Dedifferentiated amniotic fluid mesenchymal stem cell (primary cell): ENCODE measurements at regions not wholly inside any gene's neighbourhood (a gene's known extent, or its start where the extent isn't known, plus 50 kb on each side); places are given as distances from the start of the nearest gene placed in this dataset.

ENCODE experiments used
- DNase-seq: peaks from one replicate; pipeline ENCODE4 v3.0.0-alpha.2; 2016; ENCODE audit errors: extremely low spot score

DNA sequence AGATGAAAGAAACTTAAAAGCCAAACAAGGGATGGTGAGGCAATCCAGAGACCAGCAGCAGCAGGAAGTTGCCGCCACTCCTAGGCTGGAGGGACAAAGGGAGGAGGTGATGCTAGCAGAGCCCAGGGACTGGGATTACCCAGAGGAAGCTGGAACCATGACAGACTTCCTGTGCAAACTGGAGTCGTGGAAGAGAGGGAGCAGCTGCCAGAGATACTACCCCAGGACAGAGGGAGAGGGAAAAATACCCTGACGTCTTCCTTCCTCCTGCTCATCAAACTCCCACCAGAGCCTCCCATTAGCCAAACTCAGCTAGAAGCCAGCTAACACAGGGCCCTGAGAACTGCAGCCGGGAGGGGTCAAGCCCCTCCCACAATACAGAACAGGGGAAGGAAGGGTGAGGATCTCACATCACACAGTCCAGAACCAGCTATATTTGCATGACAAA lies 101.2 kb upstream of the KLF3 start:
- DNase-seq: peak; percentile 18

DNA sequence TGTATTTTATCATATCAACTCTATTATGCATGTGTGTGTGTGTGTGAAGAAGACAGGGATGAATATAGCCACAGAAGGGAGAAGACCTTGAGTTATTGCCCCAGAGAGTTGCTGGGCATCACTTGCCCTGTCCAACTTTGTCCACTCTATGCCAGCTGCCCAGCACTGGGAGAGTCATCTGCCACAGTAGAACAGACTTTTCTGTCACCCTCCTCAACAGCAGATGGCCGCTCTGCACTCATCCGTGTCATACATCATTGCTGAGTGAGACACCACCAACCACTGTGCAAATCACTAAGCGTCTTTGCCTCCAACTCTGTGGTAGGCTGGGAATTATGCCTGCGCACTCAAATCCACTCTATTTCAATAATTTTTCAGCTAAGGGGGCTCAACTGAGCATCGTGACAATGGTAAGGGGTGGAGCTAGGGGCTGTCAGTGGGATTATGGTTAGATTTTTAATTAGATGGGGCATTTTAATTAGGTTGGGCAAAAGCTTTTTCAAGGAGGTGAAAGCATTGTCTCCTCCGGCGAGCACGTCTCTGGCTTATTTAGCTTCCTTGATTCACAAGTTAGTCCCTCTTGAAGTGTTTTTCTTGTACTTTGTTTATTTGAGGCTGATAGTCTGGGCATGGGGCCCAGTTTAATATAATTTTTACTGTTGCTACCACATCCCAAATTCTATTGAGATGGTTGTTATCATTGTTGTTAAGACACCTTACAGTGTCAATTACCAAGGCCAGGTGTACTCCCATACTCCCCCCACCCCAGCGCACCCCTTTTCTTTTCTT lies 100.1 kb upstream of the KLF3 start:
- DNase-seq: no peak

DNA sequence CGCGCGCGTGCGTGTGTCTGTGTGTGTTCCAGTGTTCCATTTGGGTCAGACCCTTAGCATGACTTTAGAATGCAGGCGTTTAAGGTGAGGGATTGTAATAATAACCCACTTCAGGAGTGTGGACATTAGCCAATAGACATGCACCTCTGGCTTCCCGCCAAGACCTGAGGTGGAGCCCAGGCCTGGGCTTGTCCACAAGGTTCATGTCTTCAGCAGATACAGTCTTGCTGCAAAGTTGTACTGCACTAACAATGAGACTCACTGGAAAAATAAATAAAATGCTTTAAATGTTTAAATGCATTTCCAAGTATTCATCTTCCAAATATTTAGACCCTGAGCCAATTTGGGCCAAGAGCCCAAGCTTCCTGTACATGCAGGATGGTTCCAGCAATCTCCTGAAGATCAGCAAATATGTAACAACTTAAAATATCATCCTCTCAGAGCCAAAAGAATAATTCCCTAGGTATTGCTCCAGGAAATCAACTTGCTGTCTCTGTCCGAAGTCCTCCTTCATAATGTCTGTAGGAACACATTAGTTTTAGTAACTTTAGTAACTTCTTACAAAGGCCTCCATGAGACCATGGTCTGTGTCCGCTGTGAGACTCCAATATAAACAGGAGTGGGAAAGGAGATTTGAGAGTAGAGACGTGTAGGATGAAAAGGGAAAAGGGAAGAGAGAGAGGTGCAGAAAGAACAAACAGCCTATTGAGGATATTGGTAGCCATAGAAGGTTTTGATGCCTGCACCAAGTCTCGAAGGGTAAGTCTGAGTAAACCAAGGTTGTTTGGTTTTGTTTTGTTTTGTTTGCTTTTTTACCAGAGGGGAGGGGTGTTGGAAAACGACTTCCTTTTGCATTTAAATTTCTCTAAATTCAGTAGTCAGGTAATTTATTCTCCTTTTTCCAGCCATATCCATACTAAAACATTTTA lies 98.5 kb upstream of the KLF3 start:
- peak; percentile 58 for DNase-seq

DNA sequence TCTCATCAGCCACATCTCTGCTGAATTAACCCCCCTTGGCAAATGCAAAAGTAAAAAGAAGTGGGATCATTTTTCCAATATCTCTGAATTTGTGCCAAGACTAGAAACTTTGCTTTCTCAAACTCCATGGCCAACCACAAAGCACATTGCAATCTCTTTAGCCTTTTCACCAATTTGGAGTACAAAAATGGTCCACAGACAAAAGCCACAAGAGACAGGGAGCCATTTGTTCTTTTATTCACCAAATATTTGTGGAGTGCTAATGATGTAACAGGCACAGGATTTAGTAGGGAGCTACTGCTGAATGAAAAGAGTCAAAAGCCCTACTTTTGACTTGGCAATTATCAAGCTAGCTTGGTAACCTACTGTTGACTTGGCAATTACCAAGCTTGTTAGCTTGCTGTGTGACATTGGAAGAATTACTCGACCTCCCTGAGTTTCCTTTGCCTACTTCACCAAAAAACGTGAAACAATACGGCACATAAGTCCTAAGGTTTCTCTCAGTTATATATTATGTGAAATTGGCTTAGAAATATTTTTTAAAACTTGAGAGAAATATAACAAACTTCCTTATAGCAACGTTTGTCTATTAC lies 97.1 kb upstream of the KLF3 start:
- no peak for DNase-seq

DNA sequence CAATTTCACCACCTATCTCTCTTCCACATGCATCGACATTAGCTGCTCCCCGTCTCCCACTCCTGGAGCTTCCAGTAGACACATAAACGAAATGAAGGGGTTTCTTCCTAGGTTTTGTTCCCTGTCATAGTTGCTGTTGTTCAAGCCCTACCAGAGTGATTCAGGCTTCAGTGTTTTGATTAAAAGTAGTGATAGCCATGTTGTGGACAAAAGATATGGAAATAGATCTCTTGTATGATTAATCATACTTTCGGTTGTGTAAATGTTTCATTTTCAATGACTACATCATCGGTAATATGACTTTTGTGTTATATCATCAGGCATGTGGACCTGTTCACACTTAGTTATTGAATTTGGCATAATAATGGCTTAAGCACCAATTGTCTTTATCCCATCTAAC lies 96.5 kb upstream of the KLF3 start:
- DNase-seq: no peak

DNA sequence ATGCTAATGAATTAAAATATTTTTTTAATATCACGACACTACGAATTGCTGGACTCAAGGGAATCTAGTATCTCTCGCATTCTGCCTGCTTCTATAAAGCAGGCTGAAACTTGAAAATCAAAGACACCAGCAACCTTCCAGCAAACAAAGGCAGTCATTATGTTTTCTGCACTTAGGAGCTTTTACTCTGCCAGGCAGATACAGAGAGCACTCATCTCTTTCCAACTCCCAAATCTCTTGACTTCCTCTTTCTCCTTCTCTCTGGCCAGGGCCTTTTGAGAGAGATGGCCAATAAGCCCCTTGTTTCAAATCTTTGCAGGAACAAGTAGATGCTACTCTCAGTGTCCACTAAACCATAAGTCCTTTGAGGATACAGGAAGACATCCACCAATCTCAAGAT lies 95.2 kb upstream of the KLF3 start:
- no peak for DNase-seq

DNA sequence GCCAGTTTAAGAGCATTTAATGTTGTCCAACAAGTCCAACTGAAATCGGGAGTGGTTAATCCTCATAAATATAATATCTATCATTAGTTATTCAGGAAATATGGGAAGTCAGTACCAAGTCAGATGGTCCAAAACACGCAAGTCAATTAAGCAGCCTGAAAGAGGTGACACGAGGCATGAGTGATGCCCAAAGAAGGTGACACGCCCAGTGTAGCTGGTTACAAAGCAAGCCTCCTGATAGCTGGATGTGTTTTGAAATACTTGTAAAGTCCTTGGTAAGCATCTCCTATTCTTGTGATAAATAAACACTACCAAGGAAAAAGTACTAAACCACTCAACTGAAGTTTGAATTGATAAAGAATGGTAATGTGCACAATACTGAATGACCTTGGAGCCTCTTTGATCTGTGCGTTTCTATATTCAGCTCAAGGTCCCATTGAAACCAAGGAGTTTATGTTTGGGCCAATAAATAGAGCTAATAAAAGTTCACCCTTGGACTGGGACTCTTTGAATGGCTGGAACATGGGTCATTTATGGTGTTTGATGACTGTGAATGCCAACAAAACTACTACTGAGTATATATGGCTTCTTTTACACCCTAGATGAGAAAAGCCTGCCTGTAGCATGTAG lies 93.2 kb upstream of the KLF3 start:
- no peak for DNase-seq

DNA sequence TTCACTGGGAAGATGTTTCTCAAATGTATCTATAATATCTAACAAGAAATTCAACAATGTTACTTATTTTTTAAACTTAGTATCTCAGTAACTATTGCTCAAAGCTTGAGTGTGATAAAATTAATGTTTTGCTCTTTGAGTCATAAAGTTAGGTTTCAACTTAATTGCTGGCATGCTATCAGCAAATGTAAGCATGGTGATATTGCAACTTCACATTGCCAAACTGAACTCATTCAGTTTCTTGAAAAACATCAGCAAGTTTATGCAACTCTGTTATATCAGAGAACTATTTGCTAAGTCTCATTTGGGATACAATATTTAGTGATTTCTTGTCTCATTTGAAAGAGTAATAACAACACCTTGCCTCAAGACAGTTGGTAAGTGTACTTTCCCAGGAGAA lies 91.2 kb upstream of the KLF3 start:
- no peak for DNase-seq

DNA sequence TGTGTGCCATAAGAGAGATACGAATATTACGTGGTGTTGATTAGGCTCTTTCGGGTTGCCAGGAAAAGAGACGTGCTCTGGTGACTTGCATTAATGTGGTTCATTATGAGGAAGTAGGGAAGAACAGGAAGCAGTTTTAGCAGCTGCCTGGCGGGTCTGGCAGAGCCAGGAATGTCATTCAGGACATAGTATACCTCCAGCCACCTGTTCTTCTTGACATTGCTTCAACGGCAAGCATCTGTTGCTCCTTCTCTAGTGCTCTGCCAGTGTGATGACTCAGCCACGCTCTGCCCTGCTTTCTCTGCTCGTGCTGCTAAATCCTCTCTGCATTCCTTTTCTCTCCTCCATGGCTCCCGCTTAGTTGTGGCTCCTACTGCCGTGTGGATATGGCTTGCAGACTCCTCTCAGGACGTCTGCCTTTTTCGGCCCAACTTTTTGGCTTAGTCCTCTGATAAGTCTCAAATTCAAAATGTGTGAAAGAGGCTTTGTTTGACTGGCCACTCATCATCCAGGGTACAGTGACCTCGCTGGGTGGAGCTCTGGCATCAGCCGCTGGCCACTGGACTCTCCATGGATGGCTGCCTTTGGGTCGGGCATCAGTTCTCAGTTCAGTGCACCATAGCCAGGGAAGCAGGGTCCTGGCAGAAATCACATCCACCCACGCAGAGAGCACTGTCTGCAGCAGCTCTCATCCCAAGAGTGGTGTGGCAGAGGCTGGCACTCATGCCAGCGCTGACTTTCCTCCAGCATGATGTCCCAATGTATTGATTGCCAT lies 89.3 kb upstream of the KLF3 start:
- no peak for DNase-seq

DNA sequence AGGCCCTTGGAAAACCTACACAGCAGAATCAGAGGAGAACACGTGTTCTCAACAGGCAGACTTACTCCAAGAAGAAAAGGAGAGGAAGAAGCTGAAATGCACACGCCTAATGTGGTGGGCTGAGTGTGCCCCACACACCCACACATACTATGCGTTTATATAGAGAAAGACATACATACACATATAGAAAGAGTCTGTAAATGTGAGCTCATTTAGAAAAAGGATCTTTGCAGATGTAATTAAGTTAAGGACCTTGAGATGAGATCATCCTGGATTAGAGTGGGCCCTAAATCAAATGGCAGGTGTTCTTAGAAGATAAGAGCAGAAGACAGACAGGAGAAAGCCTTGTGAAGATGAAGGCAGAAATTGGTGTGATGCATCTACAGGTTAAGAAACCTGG lies 87.2 kb upstream of the KLF3 start:
- no peak for DNase-seq

DNA sequence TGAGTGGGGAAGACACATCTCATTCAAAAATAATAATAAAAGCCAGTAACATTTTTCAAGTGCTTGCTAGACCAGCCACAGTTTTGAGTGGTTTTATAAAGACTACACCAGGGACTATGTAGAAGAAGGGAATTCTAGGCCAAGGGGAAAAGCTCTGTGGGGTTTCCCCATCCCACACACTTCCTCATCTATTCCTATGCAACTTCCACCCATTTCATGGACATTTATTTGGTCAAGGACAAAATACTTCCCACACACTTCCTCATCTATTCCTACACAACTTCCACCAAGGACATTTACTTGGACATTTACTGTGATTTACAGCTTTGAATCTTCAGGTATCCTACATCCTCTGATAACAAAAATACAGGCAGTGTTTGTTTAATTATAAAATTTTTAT lies 86.5 kb upstream of the KLF3 start:
- DNase-seq: no peak

DNA sequence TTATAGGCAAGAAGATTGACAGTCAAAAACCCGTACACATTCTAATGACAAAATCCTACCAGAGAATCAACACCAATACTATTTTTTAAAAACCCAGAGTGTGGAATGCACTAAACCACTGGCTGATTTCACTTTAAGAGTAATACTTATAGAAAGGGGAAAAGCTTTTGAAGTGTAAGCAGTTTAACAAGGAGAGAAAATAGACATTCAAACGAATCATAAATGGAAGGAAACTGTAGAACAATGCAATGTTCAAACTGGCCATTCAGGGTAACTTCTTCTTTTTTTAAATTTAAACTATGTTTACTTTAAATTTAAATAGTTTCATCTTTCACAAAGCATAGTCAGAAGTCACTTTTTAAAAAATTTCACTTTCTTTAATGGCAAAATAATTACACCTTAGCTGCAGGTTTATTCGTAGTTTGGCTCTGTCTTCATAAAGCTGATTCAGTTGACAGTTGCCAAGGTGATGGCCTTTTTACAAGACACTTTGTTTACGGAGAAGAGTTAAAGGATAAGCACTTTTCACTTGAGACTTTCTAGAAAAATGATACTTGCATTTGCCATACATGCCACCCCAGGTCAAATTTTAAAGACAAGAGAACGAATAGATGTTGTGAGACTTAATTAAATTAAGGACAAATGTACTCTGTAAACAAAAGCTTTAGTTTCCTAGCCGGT lies 82.4 kb upstream of the KLF3 start:
- no peak for DNase-seq

DNA sequence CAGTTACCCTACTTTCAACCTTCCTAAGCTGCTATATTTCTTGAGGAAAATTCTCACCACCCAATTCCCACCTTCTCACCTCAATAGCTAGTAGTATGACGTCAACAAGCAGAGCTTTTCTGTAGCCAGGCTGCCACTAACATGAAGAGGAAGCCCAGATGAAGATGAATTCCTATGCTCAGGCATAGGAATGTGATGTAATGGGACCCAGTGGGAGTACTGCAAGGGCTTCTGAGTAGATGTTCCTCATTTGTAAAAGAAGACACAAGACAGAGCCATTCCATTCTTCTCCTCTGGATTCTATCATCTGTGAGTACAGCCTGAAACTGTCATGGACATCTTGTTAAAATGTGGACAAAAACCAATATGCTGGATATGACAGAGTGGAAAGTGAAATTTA lies 81.6 kb upstream of the KLF3 start:
- no peak for DNase-seq

DNA sequence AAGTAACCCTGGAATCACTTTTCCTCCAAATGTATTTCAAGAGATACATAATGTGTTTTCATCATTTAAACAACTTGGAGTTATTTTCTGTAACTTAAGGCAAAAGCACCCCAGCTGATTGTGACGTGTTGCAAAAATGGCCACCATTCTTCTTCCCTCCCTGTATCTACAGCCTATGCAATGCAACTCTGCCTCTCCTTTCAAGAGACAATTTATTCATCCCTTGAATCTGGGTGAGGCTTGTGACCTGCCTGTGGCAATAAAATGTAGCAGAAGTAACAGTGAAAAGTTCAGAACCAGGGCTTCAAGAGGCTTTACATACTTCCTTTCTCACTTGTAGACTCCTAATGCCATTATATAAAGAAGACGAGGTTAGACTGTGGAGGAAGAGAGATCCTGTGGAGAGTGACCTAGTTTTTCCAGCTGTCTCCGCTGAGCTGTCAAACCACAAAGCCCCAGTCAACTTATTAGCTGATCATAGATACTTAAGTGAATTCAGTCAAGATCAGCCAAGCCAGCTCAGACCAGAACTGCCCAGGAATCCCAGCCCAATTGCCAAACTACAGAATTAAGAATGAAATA lies 81.0 kb upstream of the KLF3 start:
- DNase-seq: no peak

DNA sequence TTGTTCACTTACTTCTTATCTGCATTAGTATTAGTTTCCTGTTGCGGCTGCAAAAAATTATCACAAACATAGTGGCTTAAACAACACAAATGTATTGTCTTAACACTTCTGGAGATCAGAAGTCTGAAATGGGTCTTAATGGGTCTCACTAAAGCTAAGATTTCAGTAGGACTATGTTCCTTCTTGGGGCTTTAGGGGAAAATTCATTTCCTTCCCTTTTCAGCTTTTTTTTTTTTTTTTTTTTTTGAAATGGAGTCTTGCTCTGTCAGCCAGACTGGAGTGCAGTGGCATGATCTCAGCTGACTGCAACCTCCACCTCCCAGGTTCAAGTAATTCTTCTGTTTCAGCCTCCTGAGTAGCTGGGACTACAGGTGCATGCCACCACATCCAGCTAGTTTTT lies 78.1 kb upstream of the KLF3 start:
- no peak for DNase-seq

DNA sequence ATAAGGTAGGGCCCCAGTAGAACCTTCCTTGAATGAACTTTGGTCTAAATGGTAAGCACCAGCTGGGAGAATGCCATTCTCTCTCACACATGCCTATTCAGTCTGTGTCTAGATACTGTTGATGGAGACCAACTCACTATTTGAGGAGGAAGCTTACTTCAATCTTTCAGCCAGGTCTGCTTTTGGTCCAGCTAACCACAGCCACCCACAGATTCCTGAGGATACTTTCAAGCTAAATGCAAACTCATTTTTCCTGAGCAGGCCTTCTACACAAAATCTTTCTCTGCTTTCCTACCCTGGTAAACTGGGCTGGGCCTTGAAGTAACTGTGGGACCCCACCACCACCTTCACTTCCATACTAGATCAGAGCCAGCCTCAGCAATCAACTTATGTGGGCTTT lies 76.9 kb upstream of the KLF3 start:
- DNase-seq: no peak

DNA sequence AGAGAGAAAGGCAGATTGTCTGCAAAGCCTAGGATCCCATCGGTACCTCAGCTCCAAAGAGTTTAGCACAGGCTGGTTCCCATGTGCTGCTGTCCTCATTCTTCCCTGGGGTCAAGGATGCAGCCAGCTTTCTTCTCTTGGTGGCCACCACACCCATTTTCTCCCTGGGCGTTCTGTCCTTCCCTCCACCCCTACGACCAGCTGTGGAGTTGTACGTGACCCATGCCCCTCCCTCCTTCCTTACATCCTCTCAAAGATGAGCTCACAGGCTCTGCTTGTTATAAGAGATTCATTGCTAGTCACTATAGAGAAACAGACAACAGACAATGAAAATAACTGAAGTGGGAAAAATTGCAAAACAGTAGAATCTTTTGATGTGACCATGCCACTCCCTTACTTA lies 74.0 kb upstream of the KLF3 start:
- DNase-seq: no peak

DNA sequence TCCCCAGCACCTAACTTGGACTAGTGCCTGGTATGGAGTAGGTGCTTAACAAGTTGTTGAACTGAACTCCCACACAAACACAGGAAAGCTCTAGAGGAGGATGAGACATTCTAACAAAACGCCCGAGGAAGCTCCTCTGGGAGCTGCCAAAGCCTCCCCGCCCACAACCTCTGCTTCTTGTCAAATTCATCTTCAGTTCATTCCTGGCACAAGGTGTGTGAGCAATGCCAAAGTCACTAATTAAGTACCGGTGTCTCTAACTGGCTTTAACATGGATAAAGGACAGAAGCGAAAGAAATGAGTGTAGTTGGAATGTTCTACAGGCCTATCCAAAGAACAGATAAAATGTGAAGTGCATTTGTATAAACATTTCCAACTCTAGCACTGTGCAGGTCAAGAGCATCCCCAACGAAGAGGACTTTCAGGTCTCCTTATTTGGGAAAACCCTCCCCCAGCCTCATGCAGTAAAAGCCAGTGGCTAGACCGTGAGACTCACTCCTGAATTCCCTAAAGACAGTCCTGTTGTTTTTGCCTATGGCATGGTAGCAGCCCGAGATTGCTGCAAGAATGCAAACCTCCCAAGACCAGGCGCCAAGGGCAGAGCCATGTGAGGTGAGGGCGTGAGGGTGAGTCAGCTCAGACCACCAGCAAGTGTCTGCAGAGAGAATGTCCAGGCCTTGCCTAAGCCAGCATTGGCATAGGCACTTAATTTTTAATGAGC lies 72.2 kb upstream of the KLF3 start:
- no peak for DNase-seq

DNA sequence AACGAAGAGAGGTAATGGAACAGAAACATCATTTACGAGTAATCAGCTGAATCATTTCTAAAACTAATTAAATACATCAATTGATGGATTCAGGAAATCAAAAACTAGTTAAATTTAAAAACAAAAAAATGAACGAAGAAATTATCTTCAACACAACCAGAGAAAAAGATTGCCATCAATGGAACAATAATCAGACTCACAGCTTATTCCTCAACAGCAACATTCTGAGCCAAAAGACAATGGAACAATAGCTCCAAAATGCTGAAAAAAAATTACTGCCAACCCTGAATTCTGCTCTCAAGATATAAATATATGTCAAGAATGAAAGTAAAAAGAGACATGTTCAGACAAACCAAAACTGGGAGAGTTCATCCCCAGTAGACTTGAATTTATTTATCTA lies 65.5 kb upstream of the KLF3 start:
- DNase-seq: no peak

DNA sequence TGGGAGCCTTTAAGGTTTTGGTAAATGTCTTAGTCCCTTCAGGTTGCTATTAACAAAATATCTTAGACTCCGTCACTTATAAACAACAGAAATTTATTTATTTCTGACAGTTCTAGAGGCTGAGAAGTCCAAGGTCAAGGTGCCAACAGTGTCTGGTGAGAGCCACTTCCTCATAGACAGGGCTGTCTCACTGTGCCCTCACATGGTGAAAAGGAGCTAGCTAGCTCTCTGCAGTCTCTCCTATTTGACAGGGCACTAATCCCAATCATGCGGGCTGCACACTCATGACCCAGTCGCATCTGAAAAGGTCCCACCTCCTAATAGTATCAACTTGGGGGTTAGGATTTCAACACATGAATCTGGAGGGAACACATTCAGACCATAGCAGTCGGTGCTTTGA lies 63.4 kb upstream of the KLF3 start:
- no peak for DNase-seq
